NCI-H1417 (cell line): ENCODE measurements at regions not wholly inside any gene's neighbourhood (a gene's known extent, or its start where the extent isn't known, plus 50 kb on each side); places are given as distances from the start of the nearest gene placed in this dataset.
"Not testable (repeated sequence)": the region's sequence is repeated elsewhere in the genome, so short reads cannot be mapped to it uniquely, and the experiment has no call there.

Experiments
- DNase-seq, 3 experiments: peaks; one replicate each; lab custom pipeline; 2025; lab: John Stamatoyannopoulos, UW

GRCh38 chr5:127133071-127133470 is 59.8 kb upstream of the C5orf63 start:
- no peak for DNase-seq

- no peak for DNase-seq
These were observed 63.6 kb upstream of the C5orf63 start for GRCh38 chr5:127136908-127137307.

- no peak for DNase-seq
These were observed 70.4 kb upstream of the C5orf63 start for GRCh38 chr5:127143722-127144121.

- DNase-seq = no peak
These were observed 79.7 kb upstream of the C5orf63 start for GRCh38 chr5:127153031-127153430.

GRCh38 chr5:127153521-127153920 is 80.2 kb upstream of the C5orf63 start:
- DNase-seq = no peak

- no peak for DNase-seq
These were observed 90.4 kb upstream of the C5orf63 start for GRCh38 chr5:127163750-127164149.

- no peak for DNase-seq
These were observed 97.8 kb upstream of the C5orf63 start for GRCh38 chr5:127170918-127171600.

GRCh38 chr5:127176769-127177168 is 103.5 kb upstream of the C5orf63 start:
- DNase-seq = no peak

- not testable (repeated sequence) for DNase-seq
These were observed 108.0 kb upstream of the MEGF10 start for GRCh38 chr5:127182631-127183030.

- no peak for DNase-seq
These were observed 107.3 kb upstream of the MEGF10 start for GRCh38 chr5:127183332-127183731.

GRCh38 chr5:127184851-127185250 is 105.7 kb upstream of the MEGF10 start:
- no peak for DNase-seq

GRCh38 chr5:127186657-127187056 is 103.9 kb upstream of the MEGF10 start:
- DNase-seq = no peak

GRCh38 chr5:127187706-127188105 is 102.9 kb upstream of the MEGF10 start:
- no peak for DNase-seq

GRCh38 chr5:127192150-127192549 is 98.4 kb upstream of the MEGF10 start:
- DNase-seq = no peak

- no peak for DNase-seq
These were observed 97.7 kb upstream of the MEGF10 start for GRCh38 chr5:127192836-127193338.

GRCh38 chr5:127196042-127196441 is 94.6 kb upstream of the MEGF10 start:
- DNase-seq = no peak

GRCh38 chr5:127197402-127198167 is 93.0 kb upstream of the MEGF10 start:
- DNase-seq = peak in 1 of 3 experiments; percentile 3

- DNase-seq = not testable (repeated sequence)
These were observed 87.9 kb upstream of the MEGF10 start for GRCh38 chr5:127202738-127203137.

GRCh38 chr5:127203818-127204217 is 86.8 kb upstream of the MEGF10 start:
- no peak for DNase-seq

- DNase-seq = no peak
These were observed 85.4 kb upstream of the MEGF10 start for GRCh38 chr5:127205147-127205546.

- DNase-seq = peak in 2 of 3 experiments; percentile 49 to 58
These were observed 84.1 kb upstream of the MEGF10 start for GRCh38 chr5:127206320-127207113.

GRCh38 chr5:127210042-127210441 is 80.6 kb upstream of the MEGF10 start:
- DNase-seq = peak in 2 of 3 experiments; percentile 29 to 61
